SU-DHL-6 (cell line): ENCODE measurements at regions not wholly inside any gene's neighbourhood (a gene's known extent, or its start where the extent isn't known, plus 50 kb on each side); places are given as distances from the start of the nearest gene placed in this dataset.

Experiments used
- H2AFZ ChIP-seq: fragments of 200-600 bp; sonication (generic); 2 replicates; pipeline ENCODE4 v1.6.1; 2014; ENCODE audit warnings: low read depth, mild to moderate bottlenecking, moderate library complexity, mixed read lengths, antibody characterized with exemption, low read length; ENCODE audit not compliant: severe bottlenecking
- H3F3A ChIP-seq: fragments of 200-600 bp; shearing (Covaris generic); 2 replicates; pipeline ENCODE4 v1.6.0; 2016; ENCODE audit warnings: antibody characterized with exemption, mild to moderate bottlenecking; ENCODE audit not compliant: insufficient read depth
- H3K27ac ChIP-seq: fragments of 200-600 bp; sonication (generic); 2 replicates; pipeline ENCODE4 v1.5.1; 2016; ENCODE audit warnings: low read depth, mild to moderate bottlenecking, low read length, moderate library complexity, mixed read lengths
- H3K27me3 ChIP-seq: fragments of 200-600 bp; sonication (generic), shearing (Covaris generic); 2 replicates; pipeline ENCODE4 v1.6.0; 2014; ENCODE audit warnings: mild to moderate bottlenecking, low read length
- H3K36me3 ChIP-seq: fragments of 200-600 bp; sonication (generic); 2 replicates; pipeline ENCODE4 v1.6.1; 2014; ENCODE audit warnings: mild to moderate bottlenecking, low read length, mixed read lengths
- H3K4me2 ChIP-seq: fragments of 300-600, 200-600 bp; shearing (Covaris generic), sonication (generic); 2 replicates; pipeline ENCODE4 v1.6.0; 2014; ENCODE audit warnings: low read length, low read depth, mild to moderate bottlenecking; ENCODE audit not compliant: poor library complexity, severe bottlenecking
- H3K4me3 ChIP-seq: fragments of 200-600 bp; sonication (generic); 2 replicates; pipeline ENCODE4 v1.5.1; 2014; ENCODE audit warnings: antibody characterized with exemption, low read length, mild to moderate bottlenecking, mixed read lengths; ENCODE audit not compliant: insufficient read depth, poor library complexity, severe bottlenecking
- H3K79me2 ChIP-seq: fragments of 200-600 bp; sonication (generic); 2 replicates; pipeline ENCODE4 v1.6.1; 2014; ENCODE audit warnings: mild to moderate bottlenecking, low read length, moderate library complexity; ENCODE audit not compliant: insufficient read depth
- H3K9ac ChIP-seq: fragments of 200-600 bp; sonication (generic); 2 replicates; pipeline ENCODE4 v1.7.0; 2014; ENCODE audit warnings: mild to moderate bottlenecking, low read length
- H3K9me2 ChIP-seq: fragments of 200-600 bp; sonication (generic); replicated peaks from 2 replicates; pipeline ENCODE4 v1.6.1; 2014; ENCODE audit warnings: low read length; ENCODE audit not compliant: insufficient read depth
- H3K9me3 ChIP-seq: fragments of 200-600 bp; sonication (generic); 2 replicates; pipeline ENCODE4 v1.6.1; 2014; ENCODE audit warnings: low read length, mixed read lengths; ENCODE audit not compliant: insufficient read depth
- H4K20me1 ChIP-seq: fragments of 200-600 bp; sonication (generic); 2 replicates; pipeline ENCODE4 v1.6.1; 2014; ENCODE audit warnings: low read depth, mild to moderate bottlenecking, antibody characterized with exemption, low read length, moderate library complexity, mixed read lengths
- CTCF ChIP-seq: fragments of 200-600 bp; sonication (generic); IDR thresholded peaks from one replicate; pipeline ENCODE4 v1.5.1; 2017; ENCODE audit warnings: antibody characterized with exemption, mild to moderate bottlenecking, low read length, moderate library complexity; ENCODE audit not compliant: insufficient read depth, poor library complexity, severe bottlenecking
- EZH2phosphoT487 ChIP-seq: fragments of 200-600 bp; sonication (generic), shearing (Covaris generic); conservative IDR thresholded peaks from 2 replicates; pipeline ENCODE4 v1.6.1; 2018; ENCODE audit warnings: mild to moderate bottlenecking, antibody characterized with exemption, low read length, moderate library complexity, mixed read lengths

GRCh38 chr7:101699399-101699798 is 70.3 kb upstream of the MYL10 start:
- no peaks in the 10 kb centered on the region for H3K79me2 ChIP-seq
- H2AFZ ChIP-seq, result no peak overlapping the region
- H3K4me2 ChIP-seq, result no peak overlapping the region
- no peaks in the 10 kb centered on the region for H3K9me2 ChIP-seq
- no peak overlapping the region for H3K9ac ChIP-seq
- no peak overlapping the region for H3K4me3 ChIP-seq
- H3K9me3 ChIP-seq, result no peaks in the 10 kb centered on the region
- H3F3A ChIP-seq, result no peaks in the 10 kb centered on the region
- H3K36me3 ChIP-seq, result no peaks in the 10 kb centered on the region
- TF ChIP-seq CTCF (no peak), EZH2phosphoT487 (no peak)
- H3K27me3 ChIP-seq, result no peaks in the 10 kb centered on the region
- no peak overlapping the region for H3K27ac ChIP-seq
- H4K20me1 ChIP-seq, result no peaks in the 10 kb centered on the region

GRCh38 chr7:101699881-101700823 is 71.1 kb upstream of the MYL10 start:
- Histone ChIP-seq H3K27me3 (no peaks in the 10 kb centered on the region), H3K4me2 (no peak overlapping the region), H3F3A (no peaks in the 10 kb centered on the region), H3K4me3 (no peak overlapping the region), H3K27ac (no peak overlapping the region), H3K79me2 (no peaks in the 10 kb centered on the region), H3K9ac (no peak overlapping the region), H3K9me3 (no peaks in the 10 kb centered on the region), H4K20me1 (no peaks in the 10 kb centered on the region), H2AFZ (no peak overlapping the region), H3K36me3 (no peaks in the 10 kb centered on the region), H3K9me2 (no peaks in the 10 kb centered on the region)
- TF ChIP-seq CTCF (no peak), EZH2phosphoT487 (no peak)

- TF ChIP-seq CTCF (no peak), EZH2phosphoT487 (no peak)
- Histone ChIP-seq H3K9me2 (no peaks in the 10 kb centered on the region), H3K4me2 (no peak overlapping the region), H2AFZ (no peak overlapping the region), H3K27me3 (no peaks in the 10 kb centered on the region), H3K27ac (no peak overlapping the region), H3K36me3 (no peaks in the 10 kb centered on the region), H4K20me1 (no peaks in the 10 kb centered on the region), H3K9ac (no peak overlapping the region), H3K79me2 (no peaks in the 10 kb centered on the region), H3K9me3 (no peaks in the 10 kb centered on the region), H3K4me3 (no peak overlapping the region), H3F3A (no peaks in the 10 kb centered on the region)
Observed at GRCh38 chr7:101701153-101701794, 72.2 kb upstream of the MYL10 start.
